Fibroblast of peridontal ligament (primary cell): ENCODE measurements at regions not wholly inside any gene's neighbourhood (a gene's known extent, or its start where the extent isn't known, plus 50 kb on each side); places are given as distances from the start of the nearest gene placed in this dataset.

ENCODE experiments used
- DNase-seq: peaks from one replicate; pipeline ENCODE4 v3.0.0-alpha.2; 2010; ENCODE audit errors: extremely low read depth

DNA sequence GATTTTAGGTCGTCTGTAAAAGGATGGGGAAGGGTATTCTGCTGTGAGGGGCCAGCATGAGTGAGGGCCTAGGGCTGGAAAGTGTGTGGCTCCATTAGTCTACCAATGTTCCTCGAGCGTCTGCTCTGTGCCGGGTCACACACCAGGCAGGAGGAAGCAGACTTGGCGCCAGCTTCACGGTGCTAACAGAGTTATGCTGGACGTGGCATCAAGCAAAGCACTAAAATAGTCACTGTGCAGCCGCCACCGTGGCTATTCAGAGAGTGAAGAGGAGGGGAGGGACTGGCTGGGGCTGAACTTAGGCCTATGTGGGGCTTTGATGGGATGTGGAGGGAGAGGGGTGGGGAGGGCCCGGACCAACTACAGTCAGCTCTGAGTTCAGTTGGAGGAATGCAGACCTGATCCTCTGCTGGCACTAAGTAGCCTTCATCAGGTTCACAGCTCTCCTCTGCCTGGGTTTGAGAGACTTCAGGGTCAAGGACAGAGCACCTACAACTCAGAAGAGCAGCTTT, 83.9 kb upstream of the MSX1 start:
- no peak for DNase-seq

DNA sequence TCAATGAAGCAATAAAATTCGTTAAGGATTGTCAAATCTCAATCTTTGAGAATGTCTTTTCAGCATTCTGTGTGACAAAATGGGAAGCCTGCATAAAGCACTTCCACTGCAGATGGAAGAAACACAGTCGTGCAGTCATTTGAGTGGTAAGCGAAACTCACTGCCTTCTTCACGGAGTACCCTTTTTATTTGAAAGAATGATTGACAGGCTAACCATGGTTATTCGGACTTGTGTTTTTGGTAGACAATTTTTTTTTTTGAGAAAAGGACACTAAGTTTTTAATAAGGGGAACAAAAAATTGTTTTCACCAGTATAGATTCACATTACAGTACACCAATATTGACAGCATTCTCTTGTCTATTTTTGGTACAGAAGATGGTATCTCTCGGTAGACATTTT, 86.9 kb upstream of the MSX1 start:
- no peak for DNase-seq

DNA sequence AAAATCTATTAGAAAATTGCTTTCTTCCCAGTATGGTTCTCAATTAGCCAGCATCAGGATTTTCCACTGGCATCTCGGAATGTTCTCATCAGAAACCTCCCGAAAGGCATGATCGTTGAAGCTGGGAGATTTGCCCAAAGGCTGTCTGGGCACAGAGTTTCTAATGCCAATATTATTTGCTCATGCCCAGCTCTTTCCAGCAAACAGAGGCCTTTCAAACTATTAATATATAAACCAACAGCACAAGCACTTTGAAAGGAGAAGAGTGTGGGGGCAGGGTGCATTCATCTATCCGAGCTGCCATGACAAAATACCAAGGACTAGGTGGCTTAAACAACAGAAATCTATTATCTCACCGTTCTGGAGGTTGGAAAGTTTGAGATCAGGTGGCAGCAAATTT, 88.3 kb upstream of the MSX1 start:
- no peak for DNase-seq

DNA sequence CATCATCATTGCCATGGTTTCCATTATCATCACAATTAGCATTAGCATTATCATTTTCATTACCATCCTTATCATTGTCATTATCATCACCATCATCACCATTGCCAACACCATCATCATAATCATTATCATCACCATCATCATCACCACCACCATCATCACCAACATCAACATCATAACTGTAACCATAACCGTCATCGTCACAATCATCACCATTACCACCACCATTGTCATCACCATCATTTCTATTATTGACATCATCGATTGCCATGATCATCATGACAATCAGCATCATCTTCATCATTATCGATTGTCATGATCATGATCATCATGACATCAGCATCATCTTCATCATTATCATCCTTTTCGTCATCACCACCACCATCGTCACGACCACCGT, 88.9 kb upstream of the MSX1 start:
- no peak for DNase-seq

DNA sequence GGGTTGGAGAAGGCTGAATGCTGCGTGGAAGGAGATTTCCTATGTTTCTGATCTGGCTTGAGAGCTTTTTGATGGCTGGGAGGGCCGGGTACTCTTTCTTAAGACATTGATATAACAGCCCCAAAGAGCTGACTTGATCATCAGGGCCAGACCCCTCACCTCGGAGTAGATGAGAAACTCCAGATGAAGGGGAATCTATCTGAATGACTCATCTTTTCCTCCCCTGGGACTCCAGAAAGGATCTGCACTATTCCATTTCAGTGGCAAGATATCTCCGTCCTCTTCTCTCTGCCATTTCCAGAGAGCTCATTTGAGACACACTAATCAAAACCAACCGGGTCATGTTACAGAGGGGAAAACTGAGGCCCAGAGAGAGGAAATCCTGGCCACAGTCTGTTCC, 92.9 kb upstream of the MSX1 start:
- DNase-seq, result peak; percentile 34

DNA sequence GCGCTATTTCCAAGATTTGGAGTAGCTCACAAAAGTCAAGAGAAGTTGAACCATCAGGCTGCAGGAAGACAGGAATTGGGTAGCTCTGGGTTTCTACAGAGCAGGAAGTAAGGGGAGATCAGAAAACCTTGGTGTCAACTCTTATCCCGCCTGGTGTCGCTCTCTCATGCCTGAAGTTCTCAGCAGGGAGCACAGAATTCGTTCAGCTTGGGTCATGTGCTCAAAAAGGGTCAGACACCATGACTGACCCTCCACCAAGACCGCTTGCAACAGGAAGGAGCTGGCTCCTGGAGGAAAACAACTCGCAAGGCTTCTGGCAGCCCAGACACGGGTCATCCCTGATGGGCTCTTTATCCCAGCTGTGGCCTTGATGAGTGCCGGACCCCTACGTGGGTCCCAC, 93.7 kb upstream of the MSX1 start:
- no peak for DNase-seq

DNA sequence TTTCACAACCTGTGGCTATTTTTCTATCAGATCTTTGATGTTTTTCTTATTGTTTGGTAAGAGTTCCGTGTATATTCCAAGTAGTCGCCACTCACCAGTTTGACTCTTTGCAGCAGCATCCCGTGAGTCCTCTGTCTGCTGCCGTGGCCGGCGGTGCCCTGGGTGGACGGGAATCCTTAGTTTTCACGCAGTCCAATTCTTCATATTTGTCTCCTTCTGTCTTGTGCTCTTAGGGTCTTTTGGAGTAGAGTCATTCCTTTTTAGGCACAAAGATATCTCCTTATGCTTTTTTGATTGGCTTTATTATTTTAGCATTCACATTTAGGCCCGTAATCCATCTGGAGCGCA, 94.9 kb upstream of the MSX1 start:
- no peak for DNase-seq

DNA sequence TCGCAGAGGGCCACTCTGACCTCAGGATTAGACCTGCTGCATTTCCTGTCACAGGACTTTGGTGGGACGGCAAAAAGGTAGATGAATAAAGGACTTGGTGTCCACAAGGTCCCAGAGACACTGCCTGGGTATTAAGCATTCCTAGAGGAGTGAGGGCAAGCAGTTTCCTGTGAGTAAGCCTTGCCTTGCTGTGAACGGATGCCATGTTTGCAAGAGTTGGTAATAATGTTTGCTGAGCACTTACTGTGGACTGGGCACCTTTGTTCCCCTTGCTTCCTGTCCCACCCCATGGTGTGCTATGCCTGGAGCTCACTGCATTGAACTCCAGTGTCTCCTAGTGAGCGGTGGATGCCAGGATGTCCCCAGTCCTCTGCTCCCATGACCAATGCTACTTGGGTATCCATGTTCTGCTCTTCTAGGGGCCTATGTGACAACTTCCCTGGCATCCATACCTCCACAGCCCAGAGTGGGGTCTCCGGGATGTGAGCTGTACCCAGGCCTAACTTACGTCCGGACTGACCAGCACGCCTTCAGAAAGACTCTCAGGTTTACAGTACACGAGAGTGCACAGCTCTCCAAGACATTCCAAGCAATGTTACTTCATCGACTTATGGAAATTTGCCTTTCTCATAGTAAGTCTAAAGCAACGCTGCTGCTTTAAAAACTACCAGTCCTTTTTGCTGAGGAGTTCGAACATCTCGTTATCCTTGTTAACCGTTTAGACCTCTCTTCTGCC, 95.5 kb upstream of the MSX1 start:
- DNase-seq, result peak; percentile 33

DNA sequence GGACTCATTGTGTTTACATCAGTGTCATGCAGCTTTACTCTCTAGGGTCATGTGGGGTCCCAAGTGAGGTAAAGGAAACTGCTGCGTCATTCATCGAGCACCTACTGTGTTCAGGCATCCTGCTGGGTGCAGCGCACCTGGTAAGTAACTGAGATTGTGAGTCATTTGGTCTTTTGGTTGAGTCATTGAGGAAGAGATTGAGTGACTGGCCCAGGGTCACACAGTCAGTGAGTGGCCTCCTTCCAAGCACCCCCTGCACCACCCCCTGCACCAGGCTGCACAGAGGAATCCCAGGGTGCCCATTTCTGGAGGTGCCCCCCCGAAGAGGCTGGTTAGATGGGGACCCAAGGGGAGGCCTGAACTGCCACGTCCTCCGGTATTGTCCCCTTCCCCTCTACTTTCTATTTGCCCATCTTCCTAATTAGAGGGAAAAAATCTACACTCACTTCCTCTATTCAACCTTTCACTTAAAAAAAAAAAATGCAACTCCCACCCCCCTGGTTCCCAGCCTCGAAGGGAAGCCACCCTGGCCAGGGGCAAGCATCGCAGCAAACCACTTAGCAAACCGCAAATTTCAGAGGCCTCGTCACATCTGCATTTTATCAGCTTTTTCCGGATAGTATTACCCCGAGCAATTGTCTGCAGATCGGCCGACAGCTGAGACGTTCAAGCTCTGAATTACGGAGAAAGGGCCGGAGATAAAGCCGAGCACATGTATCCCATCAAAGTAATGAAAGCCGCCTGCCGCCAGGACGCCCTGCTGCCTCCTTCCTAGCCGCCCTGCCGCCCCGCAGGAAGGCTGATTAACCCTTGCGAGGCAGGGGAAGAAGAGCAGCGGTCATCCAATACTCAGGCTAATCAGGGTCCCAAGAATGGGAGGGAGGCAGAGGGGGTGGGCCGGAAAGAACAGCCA, 96.3 kb upstream of the MSX1 start:
- peak; percentile 92 for DNase-seq

DNA sequence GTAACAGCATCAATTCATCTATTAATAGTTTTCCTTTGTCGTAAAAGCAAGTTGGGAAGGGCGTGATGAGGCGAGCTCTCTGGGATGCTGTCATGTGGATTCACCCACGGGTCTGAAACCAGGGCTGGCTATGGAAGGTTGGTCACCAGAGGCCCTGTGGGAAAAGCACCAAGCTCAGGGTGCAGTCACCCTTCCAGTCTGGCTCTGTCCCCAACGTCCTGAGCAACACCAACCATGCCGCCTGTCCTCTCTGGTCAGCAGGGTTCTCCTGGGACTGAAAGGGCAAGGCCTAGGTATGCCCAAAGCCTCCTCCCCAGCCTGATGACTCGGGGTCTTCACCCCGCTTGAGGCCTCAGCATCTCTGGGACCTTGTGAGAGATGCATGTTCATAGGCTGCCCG, 97.2 kb upstream of the MSX1 start:
- no peak for DNase-seq

DNA sequence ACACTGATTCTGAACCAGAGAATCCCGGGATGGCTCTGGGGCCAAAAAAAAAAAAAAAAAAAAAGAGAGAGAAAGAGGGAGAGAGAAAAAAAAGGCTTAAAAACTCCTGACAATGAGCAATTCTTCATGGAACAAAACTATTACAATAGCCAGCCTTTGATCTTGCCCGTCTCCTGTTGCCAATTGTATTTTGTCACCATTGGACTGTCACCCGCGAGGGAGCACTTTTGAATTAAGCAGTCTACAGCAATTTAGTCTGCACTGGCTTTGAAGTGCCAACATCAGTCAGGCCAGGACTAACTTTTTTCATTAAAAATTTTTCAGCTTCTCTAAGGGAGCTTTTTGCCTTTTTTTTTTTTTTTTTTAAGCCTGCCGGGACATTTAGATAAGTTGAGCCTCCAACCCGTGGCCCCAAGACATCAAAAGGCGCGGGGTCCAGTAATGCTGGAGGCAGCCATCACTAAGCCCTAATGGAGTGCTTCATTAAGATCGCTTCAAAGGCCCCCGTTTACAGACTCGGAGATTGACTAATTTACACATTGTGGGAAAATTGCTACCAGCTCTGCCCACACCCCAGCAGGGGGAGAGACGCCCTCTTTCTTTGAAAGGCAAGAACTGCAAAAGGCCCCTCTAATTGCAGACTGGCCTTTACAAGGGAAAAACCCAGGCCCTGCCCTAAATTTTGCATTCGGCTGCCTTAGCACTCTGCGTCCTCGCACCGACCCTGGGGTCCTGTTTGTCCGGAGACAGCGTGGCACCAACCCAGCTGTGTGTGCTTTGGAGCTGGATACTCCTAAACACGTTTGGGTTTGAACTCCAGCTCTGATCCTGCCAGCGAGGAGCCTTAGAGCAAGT, 98.1 kb upstream of the MSX1 start:
- DNase-seq, result peak; percentile 11

DNA sequence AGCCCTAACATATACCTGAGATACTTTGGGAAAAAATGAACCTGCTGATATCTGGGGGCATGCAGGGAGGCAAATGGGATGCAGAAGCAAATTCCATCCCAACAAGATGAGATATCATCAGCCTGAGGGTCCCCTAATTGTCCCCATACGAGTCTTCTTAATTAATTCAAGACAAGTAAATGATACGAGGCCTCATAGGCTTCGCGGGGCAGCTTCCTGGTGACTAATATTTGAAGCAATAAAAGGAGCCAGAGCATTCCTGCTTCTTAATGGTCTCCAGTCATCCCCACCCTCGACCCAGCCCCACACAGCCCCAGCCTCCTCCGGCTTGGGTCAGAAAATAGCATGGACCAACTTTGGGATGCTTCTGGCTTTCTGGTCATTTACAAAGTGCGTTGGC, 99.6 kb upstream of the MSX1 start:
- DNase-seq, result no peak

DNA sequence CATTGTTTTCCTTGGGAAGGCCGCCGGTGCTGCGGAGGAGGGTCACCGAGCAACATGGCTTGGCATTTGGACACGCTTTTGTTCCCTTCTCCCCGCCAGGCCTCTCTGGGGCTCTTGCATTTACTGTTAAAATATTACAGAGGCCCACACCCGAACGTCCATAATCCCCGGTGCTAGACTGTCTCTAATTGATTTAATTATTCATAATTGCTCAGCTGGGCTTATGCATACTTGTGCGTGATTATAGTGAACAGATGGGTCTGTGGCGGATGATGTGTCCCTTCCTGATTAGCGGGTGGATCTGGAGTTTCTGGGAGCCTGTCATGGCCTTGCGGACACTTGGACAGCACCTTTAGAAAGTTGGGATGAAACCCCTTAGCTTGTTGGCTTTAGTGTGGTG, 100.2 kb upstream of the MSX1 start:
- DNase-seq, result no peak

DNA sequence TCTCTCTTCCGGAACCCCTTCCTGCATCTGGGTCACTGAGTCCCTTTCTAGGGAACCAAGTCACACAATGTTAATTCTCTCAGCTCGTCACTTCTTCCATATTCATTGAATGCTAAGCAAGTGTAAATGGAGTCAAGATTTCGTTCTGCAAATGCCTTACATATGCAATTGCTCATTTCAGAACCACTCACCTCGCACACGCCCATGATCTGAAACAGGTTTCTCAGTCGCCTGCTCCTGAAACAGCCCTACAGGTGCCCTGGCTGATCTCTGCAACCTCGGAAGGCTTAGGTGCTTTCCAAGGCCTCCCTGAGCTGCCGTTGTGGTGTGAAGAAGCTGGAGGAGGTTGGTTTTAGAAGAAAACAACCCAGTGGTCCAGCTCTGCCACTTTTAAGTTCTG, 100.8 kb upstream of the MSX1 start:
- no peak for DNase-seq

DNA sequence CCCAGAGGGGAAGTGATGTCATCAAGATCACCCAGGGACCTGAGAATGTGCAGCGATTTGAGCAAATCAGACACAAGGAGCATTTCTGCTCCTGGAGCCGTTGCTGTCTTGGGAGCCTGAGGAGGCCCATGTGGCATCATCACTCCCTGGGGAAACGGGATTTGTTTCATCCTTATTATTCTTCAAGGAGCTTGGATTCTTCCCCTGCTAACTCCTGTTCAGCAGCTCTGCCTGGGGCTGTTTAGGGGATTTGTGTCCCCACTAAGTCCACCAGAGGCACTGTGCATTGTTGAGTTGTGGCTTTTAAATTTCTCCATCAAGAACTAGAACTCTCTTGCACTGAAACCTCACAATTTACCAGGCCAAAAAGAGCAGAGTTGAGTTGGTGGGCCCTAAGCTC, 104.2 kb upstream of the MSX1 start:
- DNase-seq, result no peak

DNA sequence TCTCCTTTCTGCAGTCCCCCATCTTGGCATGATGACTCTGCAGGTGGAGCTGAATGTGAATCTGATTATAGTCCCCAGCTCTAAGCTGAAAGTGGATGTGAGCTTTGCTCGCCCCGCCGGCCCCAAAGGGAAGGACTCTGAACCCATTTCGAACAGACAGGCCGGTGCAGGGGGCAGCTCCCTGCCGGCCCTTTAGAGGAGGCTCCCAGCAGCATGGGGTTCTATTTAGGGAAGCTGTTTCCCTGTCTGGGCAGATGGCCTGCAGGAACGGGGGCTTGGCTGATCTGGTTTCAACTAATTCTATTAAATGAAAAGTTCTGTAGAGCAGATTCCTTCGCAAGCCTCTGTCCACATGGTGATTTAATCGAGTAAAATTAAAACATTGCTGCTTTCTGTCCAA, 104.8 kb upstream of the MSX1 start:
- no peak for DNase-seq

DNA sequence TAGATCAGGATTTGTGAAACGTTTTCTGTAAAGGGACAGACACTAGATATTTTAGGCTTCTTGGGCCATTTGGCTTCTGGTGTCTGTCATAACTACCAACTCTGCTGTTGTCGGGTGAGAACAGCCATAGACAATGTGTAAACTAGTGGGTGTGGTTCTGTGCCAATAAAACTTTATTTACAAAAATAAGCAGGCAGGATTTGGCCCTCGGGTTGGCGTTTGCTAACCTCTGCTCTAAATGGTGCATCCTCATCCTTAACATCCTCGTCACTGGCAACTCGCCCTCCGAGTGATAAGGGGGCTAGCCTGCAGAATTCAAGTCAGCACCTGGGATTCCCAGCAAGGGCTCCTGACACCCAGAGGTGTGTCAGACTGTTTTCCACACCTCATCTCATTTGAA, 105.8 kb upstream of the MSX1 start:
- no peak for DNase-seq

DNA sequence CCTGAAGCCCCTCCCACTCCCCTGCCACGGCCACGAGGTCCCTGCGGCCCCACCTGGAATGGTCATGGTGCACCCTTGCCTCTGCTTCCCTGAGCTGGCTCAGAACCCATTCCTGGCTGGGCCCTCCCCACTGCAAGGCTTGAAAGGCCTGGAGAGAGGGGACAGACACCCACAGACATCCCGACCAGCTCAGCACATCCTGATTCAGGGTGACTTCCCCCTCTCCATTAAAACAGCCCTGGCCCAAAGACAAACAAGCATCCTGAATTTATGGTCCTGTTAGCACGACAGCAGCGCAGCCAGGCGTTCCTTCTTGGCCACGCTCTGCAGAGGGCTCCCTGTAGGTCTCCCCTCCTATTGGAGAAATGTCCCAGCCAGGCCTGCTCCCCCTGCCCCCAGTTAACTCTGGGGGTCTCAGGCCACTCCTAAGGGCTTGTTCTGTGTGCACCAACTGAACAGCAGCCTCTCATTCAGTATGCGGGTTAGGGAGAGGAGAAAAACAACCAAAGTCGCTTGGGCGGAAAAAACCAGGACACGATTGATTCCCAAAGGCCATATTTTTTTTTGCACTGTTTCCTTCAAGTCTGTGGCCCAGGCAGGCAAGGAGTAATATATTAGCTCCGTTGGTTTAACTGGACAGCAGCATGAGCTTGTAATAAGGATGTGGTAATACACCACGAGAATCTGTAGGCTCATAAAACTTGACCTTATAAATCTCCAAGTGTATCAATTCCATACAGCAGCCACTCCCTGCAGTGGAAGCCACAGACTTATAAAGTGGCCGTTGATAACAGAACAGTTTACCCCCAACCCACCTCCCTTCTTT, 106.7 kb upstream of the MSX1 start:
- peak; percentile 12 for DNase-seq

DNA sequence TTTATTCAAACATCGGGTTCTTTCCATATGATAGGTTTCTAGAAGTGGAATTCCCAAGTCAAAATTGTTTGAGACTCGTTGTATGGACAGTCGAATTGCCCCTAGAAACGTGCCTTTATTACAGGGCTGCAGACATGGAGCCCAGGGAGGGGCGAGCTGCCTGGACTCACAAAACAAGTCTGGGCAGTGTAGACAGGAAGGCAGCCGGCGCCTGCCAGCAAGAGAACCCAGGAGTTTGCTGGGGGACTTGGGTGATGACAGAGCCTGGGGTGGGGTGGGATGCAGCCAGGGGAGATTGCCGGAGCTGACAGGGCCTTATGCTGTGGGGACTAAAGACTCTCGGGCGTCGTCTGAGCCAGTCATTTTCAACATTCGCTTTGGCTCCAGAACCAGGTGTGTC, 107.4 kb upstream of the MSX1 start:
- DNase-seq, result no peak

DNA sequence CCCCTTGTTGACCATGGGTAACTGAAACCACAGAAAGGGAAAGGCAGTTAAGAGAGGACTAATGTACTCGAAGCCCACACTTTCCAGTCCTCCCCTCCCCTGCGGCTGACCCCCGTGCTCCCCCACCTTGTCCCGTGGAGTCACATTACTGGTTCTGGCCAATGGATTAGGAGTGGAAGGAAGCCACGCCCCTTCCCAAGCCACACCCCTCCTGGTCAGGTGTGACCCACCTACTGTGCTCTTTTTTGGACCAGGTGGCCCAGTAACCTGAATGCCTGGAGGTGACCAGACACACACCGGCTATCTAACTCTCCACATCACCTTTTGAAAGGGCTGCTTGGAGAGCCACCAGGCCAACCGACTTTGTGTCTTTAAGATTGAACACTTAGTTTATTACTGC, 109.3 kb upstream of the MSX1 start:
- no peak for DNase-seq

DNA sequence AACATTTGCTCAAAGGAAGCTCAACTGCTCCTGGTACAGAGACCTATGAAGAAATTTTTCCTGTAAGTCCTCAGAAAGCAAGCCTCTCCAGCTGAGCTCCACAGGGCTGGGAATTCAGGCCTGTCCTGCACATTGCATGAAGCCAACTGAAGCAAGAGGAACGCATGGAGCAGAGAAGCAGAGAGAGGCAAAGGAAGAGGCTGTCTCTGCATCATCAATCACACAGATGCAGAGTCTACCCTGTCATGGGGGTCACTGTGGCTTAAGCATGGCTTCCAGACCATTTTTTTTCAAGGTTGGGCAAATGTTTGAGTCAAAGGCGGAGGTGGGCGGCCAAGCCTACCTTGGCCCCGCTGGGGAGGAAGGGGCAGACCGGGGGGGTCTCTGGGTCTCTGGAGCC, 110.3 kb upstream of the MSX1 start:
- DNase-seq, result no peak
